Natural killer cell treated with Interleukin-12 subunit alpha and Interleukin-12 subunit beta and Interleukin-15 and Interleukin-18, amount 100 ng/mL, for 72 hours (primary cell): ENCODE measurements at regions not wholly inside any gene's neighbourhood (a gene's known extent, or its start where the extent isn't known, plus 50 kb on each side); places are given as distances from the start of the nearest gene placed in this dataset.

Experiments used
- ATAC-seq, 2 donors: fragments of 150-1000 bp; cut with Tn5 transposase in 1 of 2; sonication (Bioruptor Pico), chemical (Tn5 transposase) in 1 of 2; 2 replicates each; pipeline ENCODE4 v1.10.0; 2021
- DNase-seq: peaks from one replicate; pipeline ENCODE4 v3.0.0; 2022; ENCODE audit warnings: low spot score
- H3K27ac Mint-ChIP-seq, 2 donors: 1 replicate in 1 of 2; 2 replicates in 1 of 2; pipeline ENCODE4 v1.8.0; 2022; ENCODE audit warnings: mixed read lengths in 2 of 2, mild to moderate bottlenecking in 1 of 2, moderate library complexity in 1 of 2
- H3K27me3 Mint-ChIP-seq, 2 donors: 1 replicate in 1 of 2; 2 replicates in 1 of 2; pipeline ENCODE4 v1.8.0; 2022; ENCODE audit warnings: mixed read lengths in 2 of 2
- H3K36me3 Mint-ChIP-seq: one replicate; pipeline ENCODE4 v1.8.0; 2022; ENCODE audit warnings: mixed read lengths
- H3K4me1 Mint-ChIP-seq, 2 donors: 1 replicate in 1 of 2; 2 replicates in 1 of 2; pipeline ENCODE4 v1.8.0; 2022; ENCODE audit warnings: low read depth in 2 of 2, mixed read lengths in 2 of 2, mild to moderate bottlenecking in 1 of 2
- H3K4me3 Mint-ChIP-seq: one replicate; pipeline ENCODE4 v1.8.0; 2022; ENCODE audit warnings: mixed read lengths
- H3K9me3 Mint-ChIP-seq: 2 replicates; pipeline ENCODE4 v1.8.0; 2022; ENCODE audit warnings: mixed read lengths

- no peaks in the 10 kb centered on the region for H3K36me3 Mint-ChIP-seq
- H3K27ac Mint-ChIP-seq = no peak overlapping the region
- no peaks in the 10 kb centered on the region for H3K9me3 Mint-ChIP-seq
- peaks cover 39 to 64% of the 10 kb centered on the region in 2 donors for H3K27me3 Mint-ChIP-seq
- no peak overlapping the region for H3K4me3 Mint-ChIP-seq
- ATAC-seq (no peak), DNase-seq (no peak)
- no peaks in the 10 kb centered on the region for H3K4me1 Mint-ChIP-seq
Observed at GRCh38 chr20:21017528-21018085, 88.6 kb downstream of the LINC00237 start.

- ATAC-seq (no peak), DNase-seq (no peak)
- Mint-ChIP-seq H3K27me3 (peaks cover 43 to 72% of the 10 kb centered on the region in 2 donors), H3K9me3 (peaks cover 1% of the 10 kb centered on the region), H3K4me1 (no peaks in the 10 kb centered on the region), H3K27ac (no peak overlapping the region), H3K4me3 (no peak overlapping the region), H3K36me3 (no peaks in the 10 kb centered on the region)
Observed at GRCh38 chr20:21016751-21017150, 89.4 kb downstream of the LINC00237 start.

DNA sequence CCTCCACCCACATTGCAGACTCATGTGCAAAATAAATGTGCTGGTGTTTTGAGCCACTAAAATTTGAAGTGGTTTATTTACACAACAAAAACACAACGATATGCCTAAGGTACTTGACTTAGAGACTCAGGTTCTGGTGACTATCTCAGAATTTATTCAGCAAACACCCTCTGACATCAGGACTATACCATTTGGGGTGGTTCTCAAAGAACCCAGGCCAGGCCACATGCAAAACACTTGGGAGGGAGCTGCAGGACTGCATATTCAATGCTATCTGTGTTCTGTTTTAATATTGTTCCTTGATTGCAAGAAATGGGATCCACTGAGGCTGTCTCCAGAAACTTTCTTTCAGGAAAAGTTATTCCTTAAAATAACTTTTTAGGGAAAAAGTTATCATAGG lies 91.6 kb downstream of the LINC00237 start:
- ATAC-seq = no peak
- DNase-seq = no peak
- Mint-ChIP-seq H3K4me3 (no peak overlapping the region), H3K9me3 (peaks cover 3% of the 10 kb centered on the region), H3K4me1 (no peaks in the 10 kb centered on the region), H3K36me3 (no peaks in the 10 kb centered on the region), H3K27me3 (peaks cover 31 to 58% of the 10 kb centered on the region in 2 donors), H3K27ac (no peak overlapping the region)

GRCh38 chr20:21008951-21009350 lies 97.2 kb downstream of the LINC00237 start:
- ATAC-seq (no peak), DNase-seq (no peak)
- H3K4me3 Mint-ChIP-seq = no peak overlapping the region
- H3K4me1 Mint-ChIP-seq = no peaks in the 10 kb centered on the region
- peaks cover 3% of the 10 kb centered on the region for H3K9me3 Mint-ChIP-seq
- H3K27me3 Mint-ChIP-seq = peaks cover 9 to 40% of the 10 kb centered on the region in 2 donors
- no peak overlapping the region for H3K27ac Mint-ChIP-seq
- H3K36me3 Mint-ChIP-seq = no peaks in the 10 kb centered on the region

DNA sequence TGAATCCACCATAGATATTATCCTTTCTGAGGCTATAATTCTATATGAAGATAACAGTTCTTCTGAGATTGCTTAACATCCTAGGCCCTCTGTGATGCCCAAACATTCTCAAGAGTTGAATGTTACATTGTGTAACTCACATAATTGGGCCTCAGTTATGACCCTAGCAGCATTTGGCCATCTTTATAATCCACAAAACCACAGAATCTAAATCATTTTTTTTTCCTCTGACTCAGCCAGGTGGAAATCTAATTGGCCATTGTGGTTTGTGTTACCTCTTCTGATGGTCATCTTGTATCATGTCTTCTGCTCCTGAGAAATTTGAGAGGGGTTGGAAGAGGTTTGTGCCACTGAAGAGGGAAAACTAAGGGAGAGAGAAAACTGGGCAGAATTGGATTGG lies 99.5 kb downstream of the LINC00237 start:
- H3K4me3 Mint-ChIP-seq = no peak overlapping the region
- H3K27me3 Mint-ChIP-seq = peaks cover 9 to 28% of the 10 kb centered on the region in 2 donors
- DNase-seq = no peak
- no peak overlapping the region for H3K27ac Mint-ChIP-seq
- peaks cover under 1% of the 10 kb centered on the region for H3K9me3 Mint-ChIP-seq
- no peak for ATAC-seq
- H3K4me1 Mint-ChIP-seq = no peaks in the 10 kb centered on the region
- no peaks in the 10 kb centered on the region for H3K36me3 Mint-ChIP-seq

- Mint-ChIP-seq H3K36me3 (no peaks in the 10 kb centered on the region), H3K27me3 (peaks cover 16 to 26% of the 10 kb centered on the region in 2 donors), H3K9me3 (no peaks in the 10 kb centered on the region), H3K4me1 (no peaks in the 10 kb centered on the region), H3K27ac (no peak overlapping the region), H3K4me3 (no peak overlapping the region)
- DNase-seq = no peak
- no peak for ATAC-seq
Observed at GRCh38 chr20:21004386-21005076, 101.6 kb downstream of the LINC00237 start.

GRCh38 chr20:21003902-21004301 lies 102.3 kb downstream of the LINC00237 start:
- H3K27me3 Mint-ChIP-seq = peaks cover 16 to 23% of the 10 kb centered on the region in 2 donors
- H3K36me3 Mint-ChIP-seq = no peaks in the 10 kb centered on the region
- peak in 1 of 2 donors; percentile 67 for ATAC-seq
- H3K9me3 Mint-ChIP-seq = no peaks in the 10 kb centered on the region
- H3K4me1 Mint-ChIP-seq = no peaks in the 10 kb centered on the region
- no peak for DNase-seq
- no peak overlapping the region for H3K27ac Mint-ChIP-seq
- H3K4me3 Mint-ChIP-seq = no peak overlapping the region

- Mint-ChIP-seq H3K27ac (no peak overlapping the region), H3K36me3 (no peaks in the 10 kb centered on the region), H3K4me1 (no peaks in the 10 kb centered on the region), H3K27me3 (peaks cover 18% of the 10 kb centered on the region in 2 donors), H3K4me3 (no peak overlapping the region), H3K9me3 (no peaks in the 10 kb centered on the region)
- no peak for DNase-seq
- ATAC-seq = no peak
Observed at GRCh38 chr20:21002486-21002885, 103.7 kb downstream of the LINC00237 start.

GRCh38 chr20:20993372-20993771 lies 112.8 kb downstream of the LINC00237 start:
- Mint-ChIP-seq H3K4me3 (no peak overlapping the region), H3K9me3 (no peaks in the 10 kb centered on the region), H3K4me1 (no peaks in the 10 kb centered on the region), H3K36me3 (no peaks in the 10 kb centered on the region), H3K27ac (no peak overlapping the region), H3K27me3 (peaks cover 18 to 32% of the 10 kb centered on the region in 2 donors)
- DNase-seq = no peak
- no peak for ATAC-seq

DNA sequence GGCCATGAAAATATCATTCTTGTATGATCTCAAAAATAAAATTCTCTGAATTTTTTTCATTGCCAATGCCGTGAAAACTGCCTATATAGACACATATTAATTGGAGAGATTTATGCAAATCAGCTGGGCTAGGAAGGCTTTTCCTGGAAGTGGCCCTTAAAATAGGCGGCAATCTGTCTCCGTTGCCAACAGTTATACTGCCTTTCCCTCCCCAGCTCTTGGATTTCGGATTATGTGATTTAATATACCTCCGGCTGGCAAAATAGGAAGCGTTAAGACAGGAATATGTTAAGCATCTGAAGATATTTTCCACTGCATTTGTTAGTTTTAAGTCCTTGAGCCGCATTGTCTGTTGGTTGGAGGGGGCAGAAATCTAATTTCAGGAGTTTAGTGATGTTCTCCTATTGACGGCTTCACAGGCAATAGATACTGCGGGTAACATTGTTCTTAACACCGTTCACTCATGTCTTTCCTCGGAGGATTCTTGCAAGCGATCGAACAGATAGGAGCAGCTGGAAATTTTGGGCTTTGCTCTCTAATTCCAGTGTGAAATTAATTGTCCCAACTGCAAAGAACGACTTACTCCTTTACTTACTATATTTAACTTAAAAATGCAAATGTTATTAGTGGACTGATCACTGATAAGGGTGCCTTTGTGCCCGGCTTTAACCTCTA lies 113.3 kb downstream of the LINC00237 start:
- no peak overlapping the region for H3K27ac Mint-ChIP-seq
- ATAC-seq = no peak
- H3K27me3 Mint-ChIP-seq = peaks cover 18 to 32% of the 10 kb centered on the region in 2 donors
- H3K9me3 Mint-ChIP-seq = no peaks in the 10 kb centered on the region
- no peak for DNase-seq
- H3K4me3 Mint-ChIP-seq = no peak overlapping the region
- no peaks in the 10 kb centered on the region for H3K36me3 Mint-ChIP-seq
- H3K4me1 Mint-ChIP-seq = no peaks in the 10 kb centered on the region

GRCh38 chr20:20992277-20992676 lies 113.9 kb downstream of the LINC00237 start:
- Mint-ChIP-seq H3K9me3 (no peaks in the 10 kb centered on the region), H3K27me3 (peaks cover 15 to 28% of the 10 kb centered on the region in 2 donors), H3K4me3 (no peak overlapping the region), H3K4me1 (no peaks in the 10 kb centered on the region), H3K36me3 (no peaks in the 10 kb centered on the region), H3K27ac (no peak overlapping the region)
- no peak for DNase-seq
- no peak for ATAC-seq

GRCh38 chr20:20989081-20989480 lies 117.1 kb downstream of the LINC00237 start:
- H3K4me3 Mint-ChIP-seq = no peak overlapping the region

GRCh38 chr20:20979934-20980333 lies 126.2 kb downstream of the LINC00237 start:
- peaks cover 7% of the 10 kb centered on the region for H3K36me3 Mint-ChIP-seq
- no peaks in the 10 kb centered on the region for H3K4me1 Mint-ChIP-seq
- H3K4me3 Mint-ChIP-seq = no peak overlapping the region
- no peak for DNase-seq
- peaks cover 3% of the 10 kb centered on the region for H3K9me3 Mint-ChIP-seq
- H3K27me3 Mint-ChIP-seq = peaks cover 7 to 43% of the 10 kb centered on the region in 2 donors
- ATAC-seq = no peak
- no peak overlapping the region for H3K27ac Mint-ChIP-seq

More at GRCh38 chr20:20989081-20989480, 117.1 kb downstream of the LINC00237 start:
- Mint-ChIP-seq H3K4me1 (no peaks in the 10 kb centered on the region), H3K27me3 (peaks cover 11 to 23% of the 10 kb centered on the region in 2 donors), H3K27ac (no peak overlapping the region), H3K9me3 (no peaks in the 10 kb centered on the region), H3K36me3 (no peaks in the 10 kb centered on the region)
- DNase-seq (no peak), ATAC-seq (no peak)

- peaks cover 7% of the 10 kb centered on the region for H3K36me3 Mint-ChIP-seq
- DNase-seq = no peak
- H3K27ac Mint-ChIP-seq = no peak overlapping the region
- no peak for ATAC-seq
- peaks cover 3% of the 10 kb centered on the region for H3K9me3 Mint-ChIP-seq
- peaks cover 9 to 37% of the 10 kb centered on the region in 2 donors for H3K27me3 Mint-ChIP-seq
- no peak overlapping the region for H3K4me3 Mint-ChIP-seq
- no peaks in the 10 kb centered on the region for H3K4me1 Mint-ChIP-seq
Observed at GRCh38 chr20:20977786-20978185, 128.4 kb downstream of the LINC00237 start.
